HL-60 (cell line): ENCODE measurements at regions not wholly inside any gene's neighbourhood (a gene's known extent, or its start where the extent isn't known, plus 50 kb on each side); places are given as distances from the start of the nearest gene placed in this dataset.

Source experiments
- DNase-seq, 2 experiments: peaks; one replicate each; pipeline ENCODE4 v3.0.0-alpha.2; 2010 to 2020; ENCODE audit warnings: low read depth in 1 of 2, low spot score in 1 of 2
- H3K27ac ChIP-seq: fragments of 250-450 bp; sonication (Bioruptor Pico); replicated peaks from 2 replicates; pipeline ENCODE4 v1.5.1; 2020; ENCODE audit warnings: mild to moderate bottlenecking, moderate library complexity
- H3K27me3 ChIP-seq: fragments of 250-450 bp; sonication (Bioruptor Pico); 2 replicates; pipeline ENCODE4 v1.5.1; 2021; ENCODE audit warnings: mild to moderate bottlenecking, moderate library complexity; ENCODE audit not compliant: insufficient read depth, poor library complexity, severe bottlenecking
- H3K4me3 ChIP-seq: replicated peaks from 2 replicates; pipeline ENCODE4 v1.5.1; 2011; ENCODE audit warnings: mild to moderate bottlenecking, control low read depth, low read length; ENCODE audit not compliant: insufficient read depth
- CTCF ChIP-seq: IDR thresholded peaks from one replicate; pipeline ENCODE4 v1.5.1; 2011; ENCODE audit warnings: low read length, control low read depth, inconsistent platforms; ENCODE audit not compliant: insufficient read depth
- GABPA ChIP-seq: IDR thresholded peaks from 2 replicates; pipeline ENCODE4 v1.6.1; 2012; ENCODE audit warnings: low read depth
- POLR2AphosphoS5 ChIP-seq: IDR thresholded peaks from 2 replicates; pipeline ENCODE4 v1.6.1; 2012; ENCODE audit warnings: low read depth
- REST ChIP-seq: IDR thresholded peaks from 2 replicates; pipeline ENCODE4 v1.6.1; 2012; ENCODE audit warnings: low read depth; ENCODE audit not compliant: insufficient replicate concordance
- SPI1 ChIP-seq: IDR thresholded peaks from 2 replicates; pipeline ENCODE4 v1.6.1; 2012; ENCODE audit warnings: low read depth, mild to moderate bottlenecking, borderline replicate concordance

- no peak for DNase-seq
- TF ChIP-seq POLR2AphosphoS5, result no peak
- TF ChIP-seq CTCF, result no peak
- TF ChIP-seq SPI1, result no peak
These were observed 143.1 kb downstream of the C4orf33 start for GRCh38 chr4:129239088-129239487.

GRCh38 chr4:129240816-129241215 is 144.9 kb downstream of the C4orf33 start:
- TF ChIP-seq SPI1 (no peak), GABPA (no peak), REST (no peak), CTCF (no peak), POLR2AphosphoS5 (no peak)
- no peak for DNase-seq
- H3K4me3 ChIP-seq, result no peak overlapping the region
- H3K27me3 ChIP-seq, result peaks cover 3% of the 10 kb centered on the region
- H3K27ac ChIP-seq, result no peak overlapping the region

More at GRCh38 chr4:129239088-129239487, 143.1 kb downstream of the C4orf33 start:
- no peak overlapping the region for H3K27ac ChIP-seq
- H3K27me3 ChIP-seq, result peaks cover 3% of the 10 kb centered on the region
- no peak overlapping the region for H3K4me3 ChIP-seq

- Histone ChIP-seq H3K27ac (no peak overlapping the region), H3K4me3 (no peak overlapping the region), H3K27me3 (no peaks in the 10 kb centered on the region)
- TF ChIP-seq POLR2AphosphoS5 (no peak), CTCF (no peak), REST (no peak), SPI1 (no peak), GABPA (no peak)
- DNase-seq, result no peak
These were observed 150.2 kb downstream of the C4orf33 start for GRCh38 chr4:129246145-129246544.

GRCh38 chr4:129246910-129247461 is 151.0 kb downstream of the C4orf33 start:
- Histone ChIP-seq H3K27ac (no peak overlapping the region), H3K4me3 (no peak overlapping the region), H3K27me3 (no peaks in the 10 kb centered on the region)
- no peak for TF ChIP-seq POLR2AphosphoS5
- TF ChIP-seq CTCF, result no peak
- TF ChIP-seq SPI1, result no peak
- no peak for TF ChIP-seq GABPA
- no peak for TF ChIP-seq REST
- no peak for DNase-seq
